MM.1S (cell line): ENCODE measurements at regions not wholly inside any gene's neighbourhood (a gene's known extent, or its start where the extent isn't known, plus 50 kb on each side); places are given as distances from the start of the nearest gene placed in this dataset.

Source experiments
- DNase-seq: peaks from one replicate; pipeline ENCODE4 v3.0.0-alpha.2; 2015
- H2AFZ ChIP-seq: fragments of 300-600 bp; sonication (generic); 2 replicates; pipeline ENCODE4 v1.6.0; 2016; ENCODE audit warnings: antibody characterized with exemption, low read length
- H3F3A ChIP-seq: fragments of 300-600 bp; sonication (generic); 2 replicates; pipeline ENCODE4 v1.6.1; 2016; ENCODE audit warnings: mild to moderate bottlenecking, antibody characterized with exemption, low read length, moderate library complexity, mixed read lengths; ENCODE audit not compliant: insufficient read depth
- H3K27ac ChIP-seq: fragments of 300-600 bp; sonication (generic); 2 replicates; pipeline ENCODE4 v1.5.1; 2016; ENCODE audit warnings: mild to moderate bottlenecking, low read length
- H3K27me3 ChIP-seq: fragments of 300-600 bp; sonication (generic); replicated peaks from 2 replicates; pipeline ENCODE4 v1.6.0; 2016; ENCODE audit warnings: low read length; ENCODE audit not compliant: insufficient read depth
- H3K36me3 ChIP-seq: fragments of 300-600 bp; sonication (generic); replicated peaks from 2 replicates; pipeline ENCODE4 v1.6.1; 2016; ENCODE audit warnings: mild to moderate bottlenecking, low read length, mixed read lengths; ENCODE audit not compliant: insufficient read depth
- H3K4me1 ChIP-seq: fragments of 300-600 bp; sonication (generic); 2 replicates; pipeline ENCODE4 v1.6.1; 2016; ENCODE audit warnings: low read length, mixed read lengths
- H3K4me2 ChIP-seq: fragments of 300-600 bp; sonication (generic); 2 replicates; pipeline ENCODE4 v1.6.0; 2016; ENCODE audit warnings: low read depth, low read length
- H3K4me3 ChIP-seq: fragments of 300-600 bp; sonication (generic); 2 replicates; pipeline ENCODE4 v1.5.1; 2016; ENCODE audit warnings: low read length, mixed read lengths
- H3K79me2 ChIP-seq: fragments of 300-600 bp; sonication (generic); 2 replicates; pipeline ENCODE4 v1.6.1; 2016; ENCODE audit warnings: mixed run types, low read length, mixed read lengths
- H3K9ac ChIP-seq: fragments of 300-600 bp; sonication (generic); 2 replicates; pipeline ENCODE4 v1.6.1; 2016; ENCODE audit warnings: low read length, mixed read lengths
- H3K9me2 ChIP-seq: fragments of 300-600 bp; sonication (generic); replicated peaks from 2 replicates; pipeline ENCODE4 v1.6.1; 2016; ENCODE audit warnings: mild to moderate bottlenecking, low read length, mixed read lengths; ENCODE audit not compliant: insufficient read depth
- H3K9me3 ChIP-seq: fragments of 300-600 bp; sonication (generic); replicated peaks from 2 replicates; pipeline ENCODE4 v1.6.1; 2016; ENCODE audit warnings: mild to moderate bottlenecking, low read length, mixed read lengths; ENCODE audit not compliant: insufficient read depth
- H4K20me1 ChIP-seq: fragments of 300-600 bp; sonication (generic); 2 replicates; pipeline ENCODE4 v1.6.1; 2016; ENCODE audit warnings: mild to moderate bottlenecking, low read length, moderate library complexity, mixed read lengths; ENCODE audit not compliant: insufficient read depth
- CTCF ChIP-seq: fragments of 300-600 bp; sonication (generic); IDR thresholded peaks from 2 replicates; pipeline ENCODE4 v1.5.1; 2016; ENCODE audit warnings: antibody characterized with exemption, low read length, mixed read lengths
- EZH2 ChIP-seq: fragments of 300-600 bp; sonication (generic); optimal IDR thresholded peaks from 2 replicates; pipeline ENCODE3; 2017; ENCODE audit warnings: low read depth, mild to moderate bottlenecking, antibody characterized with exemption, low read length, mixed read lengths
- EZH2phosphoT487 ChIP-seq: fragments of 300-600 bp; sonication (generic); IDR thresholded peaks from 2 replicates; pipeline ENCODE4 v1.6.1; 2018; ENCODE audit warnings: antibody characterized with exemption, low read length

GRCh38 chr10:10803278-10803677 lies 214.4 kb upstream of the CELF2 start:
- no peaks in the 10 kb centered on the region for H3K9me3 ChIP-seq

GRCh38 chr10:10804061-10804460 lies 213.6 kb upstream of the CELF2 start:
- no peak for TF ChIP-seq EZH2
- no peak for TF ChIP-seq EZH2phosphoT487
- TF ChIP-seq CTCF, result no peak

More at GRCh38 chr10:10803278-10803677, 214.4 kb upstream of the CELF2 start:
- Histone ChIP-seq H2AFZ (no peak overlapping the region), H3K27ac (no peak overlapping the region), H3K9me2 (no peaks in the 10 kb centered on the region), H3K9ac (no peak overlapping the region), H3K27me3 (no peaks in the 10 kb centered on the region), H4K20me1 (no peaks in the 10 kb centered on the region), H3K36me3 (no peaks in the 10 kb centered on the region), H3F3A (no peaks in the 10 kb centered on the region), H3K79me2 (no peaks in the 10 kb centered on the region), H3K4me1 (no peaks in the 10 kb centered on the region), H3K4me2 (no peak overlapping the region), H3K4me3 (no peak overlapping the region)
- TF ChIP-seq CTCF (no peak), EZH2 (no peak), EZH2phosphoT487 (no peak)
- no peak for DNase-seq

GRCh38 chr10:10804998-10805740 lies 212.5 kb upstream of the CELF2 start:
- no peaks in the 10 kb centered on the region for H3K27me3 ChIP-seq
- H3K36me3 ChIP-seq, result no peaks in the 10 kb centered on the region
- no peaks in the 10 kb centered on the region for H3K9me3 ChIP-seq
- no peak overlapping the region for H2AFZ ChIP-seq
- no peak overlapping the region for H3K9ac ChIP-seq
- no peak overlapping the region for H3K4me3 ChIP-seq
- H3F3A ChIP-seq, result no peaks in the 10 kb centered on the region
- no peaks in the 10 kb centered on the region for H3K4me1 ChIP-seq
- no peaks in the 10 kb centered on the region for H3K9me2 ChIP-seq
- H3K79me2 ChIP-seq, result no peaks in the 10 kb centered on the region
- H3K27ac ChIP-seq, result no peak overlapping the region
- H3K4me2 ChIP-seq, result no peak overlapping the region
- TF ChIP-seq EZH2 (no peak), CTCF (no peak), EZH2phosphoT487 (no peak)
- H4K20me1 ChIP-seq, result no peaks in the 10 kb centered on the region
- no peak for DNase-seq

More at GRCh38 chr10:10804061-10804460, 213.6 kb upstream of the CELF2 start:
- no peak overlapping the region for H3K27ac ChIP-seq
- H3K9me2 ChIP-seq, result no peaks in the 10 kb centered on the region
- no peaks in the 10 kb centered on the region for H4K20me1 ChIP-seq
- no peaks in the 10 kb centered on the region for H3F3A ChIP-seq
- H3K27me3 ChIP-seq, result no peaks in the 10 kb centered on the region
- no peak overlapping the region for H3K4me3 ChIP-seq
- H3K36me3 ChIP-seq, result no peaks in the 10 kb centered on the region
- H3K4me2 ChIP-seq, result no peak overlapping the region
- H3K4me1 ChIP-seq, result no peaks in the 10 kb centered on the region
- H3K9me3 ChIP-seq, result no peaks in the 10 kb centered on the region
- no peak for DNase-seq
- no peak overlapping the region for H2AFZ ChIP-seq
- no peaks in the 10 kb centered on the region for H3K79me2 ChIP-seq
- no peak overlapping the region for H3K9ac ChIP-seq
